ENCODE measurements at regions not wholly inside any gene's neighbourhood (a gene's known extent, or its start where the extent isn't known, plus 50 kb on each side); places are given as distances from the start of the nearest gene placed in this dataset.

DNA sequence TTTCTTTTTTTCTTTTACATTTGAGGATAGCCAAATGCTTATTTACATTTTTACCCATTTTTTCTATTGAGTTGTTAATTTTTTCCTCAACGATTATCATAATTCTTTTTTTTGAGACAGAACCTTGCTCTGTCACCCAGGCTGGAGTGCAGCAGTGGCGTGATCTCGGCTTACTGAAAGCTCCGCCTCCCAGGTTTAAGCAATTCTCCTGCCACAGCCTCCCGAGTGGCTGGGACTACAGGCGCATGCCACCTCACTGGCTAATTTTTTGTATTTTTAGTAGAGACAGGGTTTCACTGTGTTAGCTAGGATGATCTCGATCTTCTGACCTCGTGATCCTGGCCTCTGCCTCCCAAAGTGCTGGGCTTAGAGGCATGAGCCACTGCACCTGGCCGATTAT is 208.7 kb downstream of the LIG4 start:
- Histone ChIP-seq H3K4me1 (ENCODE audit: control insufficient read depth in 1 of 2, insufficient read depth in 2 of 2, low read length in 2 of 2) (no peaks in the 10 kb centered on the region), H3K4me3 (replicated peaks in 1 of 2; ENCODE audit: low read depth in 1 of 2, low read length in 2 of 2) (no peak overlapping the region), H3K9me3 (ENCODE audit: control insufficient read depth in 1 of 2, insufficient read depth in 1 of 2, low read depth in 1 of 2, low read length in 2 of 2) (no peaks in the 10 kb centered on the region; a peak in 2 of 4 replicates), H3K4me2 (ENCODE audit: low read length) (no peak overlapping the region), H3K27ac (ENCODE audit: low read depth, low read length) (no peak overlapping the region), H3K9ac (ENCODE audit: low read length) (no peak overlapping the region), H4K20me1 (ENCODE audit: insufficient read depth) (no peaks in the 10 kb centered on the region), H3K27me3 (ENCODE audit: insufficient read depth, low read length) (no peaks in the 10 kb centered on the region), H3K9me2 (ENCODE audit: insufficient read depth) (no peaks in the 10 kb centered on the region), H2AFZ (ENCODE audit: low read depth, low read length, poor library complexity, severe bottlenecking) (no peak overlapping the region), H3K79me2 (ENCODE audit: insufficient read depth, low read length) (no peaks in the 10 kb centered on the region), H3K36me3 (ENCODE audit: control insufficient read depth in 1 of 2, insufficient read depth in 2 of 2, low read length in 2 of 2) (no peaks in the 10 kb centered on the region)
- RAD21 ChIA-PET (ENCODE audit: low non-redundant PET in 1 of 2, low total read pairs in 2 of 2, uncharacterized antibody in 2 of 2, unreplicated experiment in 2 of 2) = no interaction called here
- CTCF ChIA-PET = no interaction called here
- TF ChIP-seq, protein P1, sequence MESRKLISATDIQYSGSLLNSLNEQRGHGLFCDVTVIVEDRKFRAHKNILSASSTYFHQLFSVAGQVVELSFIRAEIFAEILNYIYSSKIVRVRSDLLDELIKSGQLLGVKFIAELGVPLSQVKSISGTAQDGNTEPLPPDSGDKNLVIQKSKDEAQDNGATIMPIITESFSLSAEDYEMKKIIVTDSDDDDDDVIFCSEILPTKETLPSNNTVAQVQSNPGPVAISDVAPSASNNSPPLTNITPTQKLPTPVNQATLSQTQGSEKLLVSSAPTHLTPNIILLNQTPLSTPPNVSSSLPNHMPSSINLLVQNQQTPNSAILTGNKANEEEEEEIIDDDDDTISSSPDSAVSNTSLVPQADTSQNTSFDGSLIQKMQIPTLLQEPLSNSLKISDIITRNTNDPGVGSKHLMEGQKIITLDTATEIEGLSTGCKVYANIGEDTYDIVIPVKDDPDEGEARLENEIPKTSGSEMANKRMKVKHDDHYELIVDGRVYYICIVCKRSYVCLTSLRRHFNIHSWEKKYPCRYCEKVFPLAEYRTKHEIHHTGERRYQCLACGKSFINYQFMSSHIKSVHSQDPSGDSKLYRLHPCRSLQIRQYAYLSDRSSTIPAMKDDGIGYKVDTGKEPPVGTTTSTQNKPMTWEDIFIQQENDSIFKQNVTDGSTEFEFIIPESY (IDR thresholded peaks at IDR 0.05; ENCODE audit: extremely low read depth, insufficient replicate concordance, low read length) = no peak
- TF ChIP-seq FOSL1 (IDR thresholded peaks at IDR 0.05; ENCODE audit: low read depth) (no peak), CEBPB (IDR thresholded peaks at IDR 0.05; ENCODE audit: low read depth) (no peak), SP1 (IDR thresholded peaks at IDR 0.05; ENCODE audit: low read depth) (no peak), SIN3A (IDR thresholded peaks at IDR 0.05; ENCODE audit: low read depth) (no peak), RAD21 (IDR thresholded peaks at IDR 0.05; ENCODE audit: low read depth) (no peak), JUND (IDR thresholded peaks at IDR 0.05) (no peak), EZH2 (IDR thresholded peaks at IDR 0.05) (no peak), EZH2phosphoT487 (IDR thresholded peaks at IDR 0.05; ENCODE audit: borderline replicate concordance) (no peak), ZFX (IDR thresholded peaks at IDR 0.05) (no peak), ELF1 (IDR thresholded peaks at IDR 0.05; ENCODE audit: borderline replicate concordance, low read depth) (no peak), EGR1 (IDR thresholded peaks at IDR 0.05; ENCODE audit: low read depth) (no peak), POLR2A (IDR thresholded peaks at IDR 0.05; ENCODE audit: borderline replicate concordance, extremely low read depth, insufficient read depth, insufficient read length) (no peak), POLR2AphosphoS5 (IDR thresholded peaks at IDR 0.05; ENCODE audit: low read depth, low read length) (no peak), CBX3 (IDR thresholded peaks at IDR 0.05; ENCODE audit: low read depth) (no peak), ZNF274 (IDR thresholded peaks at IDR 0.05; ENCODE audit: low read depth, low read length) (no peak), SRF (IDR thresholded peaks at IDR 0.05; ENCODE audit: low read depth) (no peak)
- TF ChIP-seq, protein P2, sequence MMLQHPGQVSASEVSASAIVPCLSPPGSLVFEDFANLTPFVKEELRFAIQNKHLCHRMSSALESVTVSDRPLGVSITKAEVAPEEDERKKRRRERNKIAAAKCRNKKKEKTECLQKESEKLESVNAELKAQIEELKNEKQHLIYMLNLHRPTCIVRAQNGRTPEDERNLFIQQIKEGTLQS (IDR thresholded peaks at IDR 0.05) = no peak
- TF ChIP-seq, protein P3, sequence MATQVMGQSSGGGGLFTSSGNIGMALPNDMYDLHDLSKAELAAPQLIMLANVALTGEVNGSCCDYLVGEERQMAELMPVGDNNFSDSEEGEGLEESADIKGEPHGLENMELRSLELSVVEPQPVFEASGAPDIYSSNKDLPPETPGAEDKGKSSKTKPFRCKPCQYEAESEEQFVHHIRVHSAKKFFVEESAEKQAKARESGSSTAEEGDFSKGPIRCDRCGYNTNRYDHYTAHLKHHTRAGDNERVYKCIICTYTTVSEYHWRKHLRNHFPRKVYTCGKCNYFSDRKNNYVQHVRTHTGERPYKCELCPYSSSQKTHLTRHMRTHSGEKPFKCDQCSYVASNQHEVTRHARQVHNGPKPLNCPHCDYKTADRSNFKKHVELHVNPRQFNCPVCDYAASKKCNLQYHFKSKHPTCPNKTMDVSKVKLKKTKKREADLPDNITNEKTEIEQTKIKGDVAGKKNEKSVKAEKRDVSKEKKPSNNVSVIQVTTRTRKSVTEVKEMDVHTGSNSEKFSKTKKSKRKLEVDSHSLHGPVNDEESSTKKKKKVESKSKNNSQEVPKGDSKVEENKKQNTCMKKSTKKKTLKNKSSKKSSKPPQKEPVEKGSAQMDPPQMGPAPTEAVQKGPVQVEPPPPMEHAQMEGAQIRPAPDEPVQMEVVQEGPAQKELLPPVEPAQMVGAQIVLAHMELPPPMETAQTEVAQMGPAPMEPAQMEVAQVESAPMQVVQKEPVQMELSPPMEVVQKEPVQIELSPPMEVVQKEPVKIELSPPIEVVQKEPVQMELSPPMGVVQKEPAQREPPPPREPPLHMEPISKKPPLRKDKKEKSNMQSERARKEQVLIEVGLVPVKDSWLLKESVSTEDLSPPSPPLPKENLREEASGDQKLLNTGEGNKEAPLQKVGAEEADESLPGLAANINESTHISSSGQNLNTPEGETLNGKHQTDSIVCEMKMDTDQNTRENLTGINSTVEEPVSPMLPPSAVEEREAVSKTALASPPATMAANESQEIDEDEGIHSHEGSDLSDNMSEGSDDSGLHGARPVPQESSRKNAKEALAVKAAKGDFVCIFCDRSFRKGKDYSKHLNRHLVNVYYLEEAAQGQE (IDR thresholded peaks at IDR 0.05; ENCODE audit: low read depth) = no peak
- TF ChIP-seq, protein P4, sequence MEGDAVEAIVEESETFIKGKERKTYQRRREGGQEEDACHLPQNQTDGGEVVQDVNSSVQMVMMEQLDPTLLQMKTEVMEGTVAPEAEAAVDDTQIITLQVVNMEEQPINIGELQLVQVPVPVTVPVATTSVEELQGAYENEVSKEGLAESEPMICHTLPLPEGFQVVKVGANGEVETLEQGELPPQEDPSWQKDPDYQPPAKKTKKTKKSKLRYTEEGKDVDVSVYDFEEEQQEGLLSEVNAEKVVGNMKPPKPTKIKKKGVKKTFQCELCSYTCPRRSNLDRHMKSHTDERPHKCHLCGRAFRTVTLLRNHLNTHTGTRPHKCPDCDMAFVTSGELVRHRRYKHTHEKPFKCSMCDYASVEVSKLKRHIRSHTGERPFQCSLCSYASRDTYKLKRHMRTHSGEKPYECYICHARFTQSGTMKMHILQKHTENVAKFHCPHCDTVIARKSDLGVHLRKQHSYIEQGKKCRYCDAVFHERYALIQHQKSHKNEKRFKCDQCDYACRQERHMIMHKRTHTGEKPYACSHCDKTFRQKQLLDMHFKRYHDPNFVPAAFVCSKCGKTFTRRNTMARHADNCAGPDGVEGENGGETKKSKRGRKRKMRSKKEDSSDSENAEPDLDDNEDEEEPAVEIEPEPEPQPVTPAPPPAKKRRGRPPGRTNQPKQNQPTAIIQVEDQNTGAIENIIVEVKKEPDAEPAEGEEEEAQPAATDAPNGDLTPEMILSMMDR (IDR thresholded peaks at IDR 0.05 in 2 of 3, conservative IDR thresholded peaks at IDR 0.05 in 1 of 3; ENCODE audit: borderline replicate concordance in 1 of 3, insufficient read depth in 1 of 3, low read depth in 2 of 3, low read length in 2 of 3) = no peak
- intact Hi-C loops (cut with micrococcal nuclease) = no loop called here
- no peak for DNase-seq (ENCODE audit: low read depth, low spot score)
- no peak for ATAC-seq
- BruUV-seq (replicated peaks) = no TSS peak
- POLR2A ChIA-PET = no interaction called here
